ENCODE measurements at regions not wholly inside any gene's neighbourhood (a gene's known extent, or its start where the extent isn't known, plus 50 kb on each side); places are given as distances from the start of the nearest gene placed in this dataset.
A peak's percentile ranks its signal among the peaks of the same experiment; 100 is the strongest.
"Not testable (repeated sequence)": the region's sequence is repeated elsewhere in the genome, so short reads cannot be mapped to it uniquely, and the experiment has no call there.

- DNase-seq (ENCODE audit: low read depth in 2 of 2), result no peak
Measured at GRCh38 chr5:106633825-106634224, 1036.9 kb downstream of the EFNA5 start.

GRCh38 chr5:106628456-106628855, 1042.3 kb downstream of the EFNA5 start:
- not testable (repeated sequence) for DNase-seq (ENCODE audit: low read depth in 2 of 2)

- DNase-seq (ENCODE audit: low read depth in 2 of 2), result no peak
Measured at GRCh38 chr5:106610041-106610440, 1060.7 kb downstream of the EFNA5 start.

GRCh38 chr5:106601620-106602019, 1069.1 kb downstream of the EFNA5 start:
- DNase-seq (ENCODE audit: low read depth in 2 of 2), result no peak

- no peak for DNase-seq (ENCODE audit: low read depth in 2 of 2)
Measured at GRCh38 chr5:106600803-106601202, 1069.9 kb downstream of the EFNA5 start.

- no peak for DNase-seq (ENCODE audit: low read depth in 2 of 2)
Measured at GRCh38 chr5:106595864-106596263, 1074.9 kb downstream of the EFNA5 start.

GRCh38 chr5:106584268-106584667, 1086.5 kb downstream of the EFNA5 start:
- no peak for DNase-seq (ENCODE audit: low read depth in 2 of 2)

- DNase-seq (ENCODE audit: low read depth in 2 of 2), result no peak
Measured at GRCh38 chr5:106578736-106579135, 1092.0 kb downstream of the EFNA5 start.

GRCh38 chr5:106574820-106575219, 1095.9 kb downstream of the EFNA5 start:
- no peak for DNase-seq (ENCODE audit: low read depth in 2 of 2)

- DNase-seq (ENCODE audit: low read depth in 2 of 2), result no peak
Measured at GRCh38 chr5:106566031-106566430, 1104.7 kb downstream of the EFNA5 start.

GRCh38 chr5:106545325-106545724, 1125.4 kb downstream of the EFNA5 start:
- peak in 1 of 2 donors; percentile 7 for DNase-seq (ENCODE audit: low read depth in 2 of 2)

GRCh38 chr5:106543330-106543729, 1127.4 kb downstream of the EFNA5 start:
- no peak for DNase-seq (ENCODE audit: low read depth in 2 of 2)

GRCh38 chr5:106530150-106530549, 1140.6 kb downstream of the EFNA5 start:
- DNase-seq (ENCODE audit: low read depth in 2 of 2), result no peak

GRCh38 chr5:106525438-106525837, 1145.3 kb downstream of the EFNA5 start:
- DNase-seq (ENCODE audit: low read depth in 2 of 2), result no peak

GRCh38 chr5:106523852-106524251, 1146.9 kb downstream of the EFNA5 start:
- no peak for DNase-seq (ENCODE audit: low read depth in 2 of 2)

- peak in 1 of 2 donors; percentile 43 for DNase-seq (ENCODE audit: low read depth in 2 of 2)
Measured at GRCh38 chr5:106522296-106522695, 1148.4 kb downstream of the EFNA5 start.

- DNase-seq (ENCODE audit: low read depth in 2 of 2), result peak in 1 of 2 donors; percentile 85
Measured at GRCh38 chr5:106521701-106522100, 1149.0 kb downstream of the EFNA5 start.

GRCh38 chr5:106510321-106510720, 1160.4 kb downstream of the EFNA5 start:
- no peak for DNase-seq (ENCODE audit: low read depth in 2 of 2)

GRCh38 chr5:106508894-106509293, 1161.8 kb downstream of the EFNA5 start:
- DNase-seq (ENCODE audit: low read depth in 2 of 2), result no peak

GRCh38 chr5:106493910-106494309, 1176.8 kb downstream of the EFNA5 start:
- DNase-seq (ENCODE audit: low read depth in 2 of 2), result no peak

- peak in 1 of 2 donors; percentile 0 for DNase-seq (ENCODE audit: low read depth in 2 of 2)
Measured at GRCh38 chr5:106489004-106489403, 1181.7 kb downstream of the EFNA5 start.

GRCh38 chr5:106488407-106488806, 1182.3 kb downstream of the EFNA5 start:
- DNase-seq (ENCODE audit: low read depth in 2 of 2), result no peak

GRCh38 chr5:106481374-106481773, 1189.4 kb downstream of the EFNA5 start:
- DNase-seq (ENCODE audit: low read depth in 2 of 2), result no peak

GRCh38 chr5:106476630-106477029, 1194.1 kb downstream of the EFNA5 start:
- DNase-seq (ENCODE audit: low read depth in 2 of 2), result no peak

All from dermis microvascular lymphatic vessel endothelial cell (primary cell).